ENCODE measurements at regions not wholly inside any gene's neighbourhood (a gene's known extent, or its start where the extent isn't known, plus 50 kb on each side); places are given as distances from the start of the nearest gene placed in this dataset.

- TF ChIP-seq, protein P1, sequence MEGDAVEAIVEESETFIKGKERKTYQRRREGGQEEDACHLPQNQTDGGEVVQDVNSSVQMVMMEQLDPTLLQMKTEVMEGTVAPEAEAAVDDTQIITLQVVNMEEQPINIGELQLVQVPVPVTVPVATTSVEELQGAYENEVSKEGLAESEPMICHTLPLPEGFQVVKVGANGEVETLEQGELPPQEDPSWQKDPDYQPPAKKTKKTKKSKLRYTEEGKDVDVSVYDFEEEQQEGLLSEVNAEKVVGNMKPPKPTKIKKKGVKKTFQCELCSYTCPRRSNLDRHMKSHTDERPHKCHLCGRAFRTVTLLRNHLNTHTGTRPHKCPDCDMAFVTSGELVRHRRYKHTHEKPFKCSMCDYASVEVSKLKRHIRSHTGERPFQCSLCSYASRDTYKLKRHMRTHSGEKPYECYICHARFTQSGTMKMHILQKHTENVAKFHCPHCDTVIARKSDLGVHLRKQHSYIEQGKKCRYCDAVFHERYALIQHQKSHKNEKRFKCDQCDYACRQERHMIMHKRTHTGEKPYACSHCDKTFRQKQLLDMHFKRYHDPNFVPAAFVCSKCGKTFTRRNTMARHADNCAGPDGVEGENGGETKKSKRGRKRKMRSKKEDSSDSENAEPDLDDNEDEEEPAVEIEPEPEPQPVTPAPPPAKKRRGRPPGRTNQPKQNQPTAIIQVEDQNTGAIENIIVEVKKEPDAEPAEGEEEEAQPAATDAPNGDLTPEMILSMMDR (IDR thresholded peaks at IDR 0.05; ENCODE audit: unreplicated experiment in 3 of 3) = no peak
- Mint-ChIP-seq H3K27me3 (ENCODE audit: low read depth) (no peaks in the 10 kb centered on the region), H3K4me1 (no peaks in the 10 kb centered on the region), H3K36me3 (ENCODE audit: low read depth) (no peaks in the 10 kb centered on the region), H3K4me3 (no peak overlapping the region), H3K9me3 (no peaks in the 10 kb centered on the region), H3K27ac (no peak overlapping the region)
Observed at GRCh38 chr12:38392554-38393144, 76.1 kb downstream of the ALG10B start.

DNA sequence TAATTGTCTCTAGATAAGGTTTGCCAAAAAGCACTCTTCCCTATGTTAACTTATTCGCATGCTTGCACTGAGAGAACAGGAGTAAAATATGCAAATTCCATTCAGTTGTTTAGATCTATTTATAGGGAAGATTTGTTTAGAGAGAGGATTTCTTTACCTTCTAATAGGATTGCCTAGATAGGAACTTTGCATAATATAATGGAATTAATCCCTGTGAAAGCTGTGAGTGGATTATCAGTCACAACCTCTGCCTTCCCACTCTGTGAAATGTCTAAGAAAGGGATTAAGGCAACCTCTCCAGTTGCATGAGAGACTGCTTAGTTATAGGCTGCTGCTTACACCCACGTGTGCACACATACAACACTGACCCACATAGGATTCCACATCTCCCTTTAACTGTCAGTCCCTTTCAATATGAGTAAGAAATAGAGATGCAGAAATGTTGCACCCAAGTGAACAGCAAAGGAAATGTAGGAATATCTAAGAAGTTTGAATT lies 83.2 kb downstream of the ALG10B start:
- Mint-ChIP-seq H3K4me1 (no peaks in the 10 kb centered on the region), H3K27ac (no peak overlapping the region), H3K36me3 (ENCODE audit: low read depth) (no peaks in the 10 kb centered on the region), H3K27me3 (ENCODE audit: low read depth) (no peaks in the 10 kb centered on the region), H3K4me3 (no peak overlapping the region), H3K9me3 (no peaks in the 10 kb centered on the region)
- TF ChIP-seq, protein P1 (IDR thresholded peaks at IDR 0.05; ENCODE audit: unreplicated experiment in 3 of 3) = no peak

DNA sequence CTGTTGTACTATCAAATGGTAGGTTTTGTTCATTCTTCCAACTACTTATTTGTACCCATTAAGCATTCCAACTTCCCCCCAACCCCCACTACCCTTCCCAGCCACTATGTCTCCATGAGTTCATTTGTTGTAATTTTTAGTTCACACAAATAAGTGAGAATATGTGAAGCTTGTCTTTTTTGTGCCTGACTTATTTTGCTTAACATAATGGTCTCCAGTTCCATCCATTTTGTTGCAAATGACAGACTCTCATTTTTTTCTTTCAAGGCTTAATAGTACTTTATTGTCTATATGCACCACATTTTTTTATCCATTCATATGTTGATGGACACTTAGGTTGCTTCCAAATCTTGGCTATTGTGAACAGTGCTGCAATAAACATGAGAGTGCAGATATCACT lies 86.2 kb downstream of the ALG10B start:
- Mint-ChIP-seq H3K9me3 (peaks cover 3% of the 10 kb centered on the region), H3K4me3 (no peak overlapping the region), H3K4me1 (no peaks in the 10 kb centered on the region), H3K36me3 (ENCODE audit: low read depth) (no peaks in the 10 kb centered on the region), H3K27me3 (ENCODE audit: low read depth) (no peaks in the 10 kb centered on the region), H3K27ac (no peak overlapping the region)
- TF ChIP-seq, protein P1 (IDR thresholded peaks at IDR 0.05; ENCODE audit: unreplicated experiment in 3 of 3) = no peak

GRCh38 chr12:38409511-38409910 lies 92.9 kb downstream of the ALG10B start:
- TF ChIP-seq, protein P1 (IDR thresholded peaks at IDR 0.05; ENCODE audit: unreplicated experiment in 3 of 3) = no peak
- Mint-ChIP-seq H3K36me3 (ENCODE audit: low read depth) (no peaks in the 10 kb centered on the region), H3K4me3 (no peak overlapping the region), H3K27me3 (ENCODE audit: low read depth) (no peaks in the 10 kb centered on the region), H3K4me1 (no peaks in the 10 kb centered on the region), H3K27ac (no peak overlapping the region), H3K9me3 (peaks cover 3% of the 10 kb centered on the region)

GRCh38 chr12:38411426-38411825 lies 94.9 kb downstream of the ALG10B start:
- Mint-ChIP-seq H3K4me1 (no peaks in the 10 kb centered on the region), H3K36me3 (ENCODE audit: low read depth) (no peaks in the 10 kb centered on the region), H3K27me3 (ENCODE audit: low read depth) (no peaks in the 10 kb centered on the region), H3K27ac (no peak overlapping the region), H3K4me3 (no peak overlapping the region), H3K9me3 (peaks cover 3% of the 10 kb centered on the region)
- TF ChIP-seq, protein P1 (IDR thresholded peaks at IDR 0.05; ENCODE audit: unreplicated experiment in 3 of 3) = no peak

GRCh38 chr12:38411946-38412345 lies 95.4 kb downstream of the ALG10B start:
- Mint-ChIP-seq H3K27me3 (ENCODE audit: low read depth) (no peaks in the 10 kb centered on the region), H3K27ac (no peak overlapping the region), H3K36me3 (ENCODE audit: low read depth) (no peaks in the 10 kb centered on the region), H3K9me3 (no peaks in the 10 kb centered on the region), H3K4me1 (no peaks in the 10 kb centered on the region), H3K4me3 (no peak overlapping the region)
- TF ChIP-seq, protein P1 (IDR thresholded peaks at IDR 0.05; ENCODE audit: unreplicated experiment in 3 of 3) = no peak
